HEK293T (cell line): ENCODE measurements at regions not wholly inside any gene's neighbourhood (a gene's known extent, or its start where the extent isn't known, plus 50 kb on each side); places are given as distances from the start of the nearest gene placed in this dataset.

Experiments
- BHLHE40 ChIP-seq: fragments of 450-650 bp; IDR thresholded peaks from 2 replicates; pipeline ENCODE4 v1.6.1; 2016; ENCODE audit warnings: mild to moderate bottlenecking, moderate library complexity, borderline replicate concordance
- ELF4 ChIP-seq: fragments of 450-650 bp; IDR thresholded peaks from 2 replicates; pipeline ENCODE4 v1.6.1; 2017; ENCODE audit warnings: antibody characterized with exemption
- FOXA1 ChIP-seq: fragments of 450-650 bp; IDR thresholded peaks from 2 replicates; pipeline ENCODE4 v1.6.1; 2016; ENCODE audit warnings: mild to moderate bottlenecking
- FOXK2 ChIP-seq: fragments of 450-650 bp; IDR thresholded peaks from 2 replicates; pipeline ENCODE4 v1.6.1; 2016; ENCODE audit warnings: mild to moderate bottlenecking
- HDGF ChIP-seq: fragments of 450-650 bp; IDR thresholded peaks from 2 replicates; pipeline ENCODE4 v1.6.1; 2017; ENCODE audit warnings: antibody characterized with exemption, borderline replicate concordance
- NFRKB ChIP-seq: fragments of 450-650 bp; IDR thresholded peaks from 2 replicates; pipeline ENCODE4 v1.6.1; 2016; ENCODE audit warnings: mild to moderate bottlenecking, moderate library complexity
- SP1 ChIP-seq: fragments of 450-650 bp; IDR thresholded peaks from 2 replicates; pipeline ENCODE4 v1.6.1; 2017
- TF ChIP-seq, protein P1 (sequence below): fragments of 450-650 bp; IDR thresholded peaks from 2 replicates; pipeline ENCODE4 v1.6.1; 2016

DNA sequence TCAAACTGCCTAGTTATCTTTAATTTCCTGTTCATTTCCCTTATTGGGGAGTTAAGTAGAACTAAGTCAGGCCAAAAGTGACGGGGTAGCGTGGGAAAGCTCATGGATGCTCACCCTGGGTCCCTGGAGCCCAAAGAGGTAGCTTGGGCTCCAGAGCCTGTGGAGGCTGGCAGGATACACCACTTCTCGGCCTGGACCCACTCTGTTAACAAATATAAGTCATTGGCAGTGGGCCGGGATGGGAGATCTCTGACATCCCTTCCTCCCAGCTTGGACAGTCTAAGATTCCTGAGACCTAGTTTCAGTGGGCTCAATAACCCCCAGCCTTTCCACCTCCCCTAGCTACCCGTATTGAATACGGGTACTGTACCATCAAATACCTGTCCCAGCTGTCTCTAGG, 106.1 kb downstream of the EFNB1 start:
- TF ChIP-seq SP1 (no peak), ELF4 (no peak), FOXK2 (no peak), BHLHE40 (no peak), FOXA1 (no peak), NFRKB (no peak), HDGF (no peak)
- TF ChIP-seq, protein P1, sequence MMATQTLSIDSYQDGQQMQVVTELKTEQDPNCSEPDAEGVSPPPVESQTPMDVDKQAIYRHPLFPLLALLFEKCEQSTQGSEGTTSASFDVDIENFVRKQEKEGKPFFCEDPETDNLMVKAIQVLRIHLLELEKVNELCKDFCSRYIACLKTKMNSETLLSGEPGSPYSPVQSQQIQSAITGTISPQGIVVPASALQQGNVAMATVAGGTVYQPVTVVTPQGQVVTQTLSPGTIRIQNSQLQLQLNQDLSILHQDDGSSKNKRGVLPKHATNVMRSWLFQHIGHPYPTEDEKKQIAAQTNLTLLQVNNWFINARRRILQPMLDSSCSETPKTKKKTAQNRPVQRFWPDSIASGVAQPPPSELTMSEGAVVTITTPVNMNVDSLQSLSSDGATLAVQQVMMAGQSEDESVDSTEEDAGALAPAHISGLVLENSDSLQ = no peak
